CD4-positive, alpha-beta T cell treated with Interferon gamma for 1 hour (primary cell): ENCODE measurements at regions not wholly inside any gene's neighbourhood (a gene's known extent, or its start where the extent isn't known, plus 50 kb on each side); places are given as distances from the start of the nearest gene placed in this dataset.
"Not testable (repeated sequence)": the region's sequence is repeated elsewhere in the genome, so short reads cannot be mapped to it uniquely, and the experiment has no call there.

Experiments used
- DNase-seq: peaks from one replicate; pipeline ENCODE4 v3.0.0-alpha.2; 2020

- DNase-seq = not testable (repeated sequence)
Observed at GRCh38 chr6:119405114-119405513, 55.6 kb upstream of the MAN1A1 start.
